BE2C (cell line): ENCODE measurements at regions not wholly inside any gene's neighbourhood (a gene's known extent, or its start where the extent isn't known, plus 50 kb on each side); places are given as distances from the start of the nearest gene placed in this dataset.

Experiments
- DNase-seq: peaks from one replicate; pipeline ENCODE4 v3.0.0-alpha.2; 2020
- H3K27me3 ChIP-seq: fragments of 250-450 bp; sonication (Bioruptor Pico); 2 replicates; pipeline ENCODE4 v1.5.1; 2020; ENCODE audit warnings: mild to moderate bottlenecking
- H3K36me3 ChIP-seq: fragments of 250-450 bp; sonication (Bioruptor Pico); 2 replicates; pipeline ENCODE4 v1.5.1; 2020; ENCODE audit warnings: mild to moderate bottlenecking
- H3K4me1 ChIP-seq: fragments of 250-450 bp; sonication (Bioruptor Pico); 2 replicates; pipeline ENCODE4 v1.5.1; 2020
- H3K4me3 ChIP-seq: 2 replicates; pipeline ENCODE4 v1.5.1; 2011; ENCODE audit warnings: low read depth, low read length
- H3K9me3 ChIP-seq: fragments of 250-450 bp; sonication (Bioruptor Pico); 2 replicates; pipeline ENCODE4 v1.5.1; 2020
- CTCF ChIP-seq: IDR thresholded peaks from 2 replicates; pipeline ENCODE4 v1.5.1; 2012; ENCODE audit warnings: mild to moderate bottlenecking, low read depth, low read length

GRCh38 chr3:64450396-64450956, 225.2 kb upstream of the PRICKLE2 start:
- H3K4me3 ChIP-seq: no peak overlapping the region

GRCh38 chr3:64449026-64449425, 223.8 kb upstream of the PRICKLE2 start:
- Histone ChIP-seq H3K4me1 (no peaks in the 10 kb centered on the region; the same call in 1 of the 2 replicates), H3K27me3 (peaks cover 16% of the 10 kb centered on the region), H3K36me3 (no peaks in the 10 kb centered on the region), H3K9me3 (no peaks in the 10 kb centered on the region), H3K4me3 (no peak overlapping the region)
- DNase-seq: no peak
- no peak for TF ChIP-seq CTCF

More at GRCh38 chr3:64450396-64450956, 225.2 kb upstream of the PRICKLE2 start:
- no peaks in the 10 kb centered on the region for H3K4me1 ChIP-seq
- H3K9me3 ChIP-seq: no peaks in the 10 kb centered on the region
- no peaks in the 10 kb centered on the region for H3K36me3 ChIP-seq
- no peak for TF ChIP-seq CTCF
- H3K27me3 ChIP-seq: peaks cover 4% of the 10 kb centered on the region
- no peak for DNase-seq

DNA sequence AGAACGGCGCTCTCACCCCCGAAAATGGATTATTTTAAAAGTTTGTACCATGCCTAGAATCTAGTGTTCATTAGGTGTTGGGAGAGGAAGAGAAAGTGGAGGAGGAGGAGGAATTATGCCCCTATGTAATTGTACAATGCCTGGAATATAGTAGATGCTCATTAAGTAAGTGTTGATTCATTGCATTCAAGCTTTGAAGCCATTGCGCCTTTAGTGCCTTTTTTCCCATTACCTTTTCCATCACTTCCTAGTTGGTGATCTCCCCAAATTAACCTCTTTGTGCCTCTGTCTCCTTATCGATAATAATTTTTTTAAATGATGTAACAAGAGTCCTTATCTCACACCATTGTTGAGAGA, 220.7 kb upstream of the PRICKLE2 start:
- peaks cover 16% of the 10 kb centered on the region for H3K27me3 ChIP-seq
- H3K4me1 ChIP-seq: no peaks in the 10 kb centered on the region; the same call in 1 of the 2 replicates

DNA sequence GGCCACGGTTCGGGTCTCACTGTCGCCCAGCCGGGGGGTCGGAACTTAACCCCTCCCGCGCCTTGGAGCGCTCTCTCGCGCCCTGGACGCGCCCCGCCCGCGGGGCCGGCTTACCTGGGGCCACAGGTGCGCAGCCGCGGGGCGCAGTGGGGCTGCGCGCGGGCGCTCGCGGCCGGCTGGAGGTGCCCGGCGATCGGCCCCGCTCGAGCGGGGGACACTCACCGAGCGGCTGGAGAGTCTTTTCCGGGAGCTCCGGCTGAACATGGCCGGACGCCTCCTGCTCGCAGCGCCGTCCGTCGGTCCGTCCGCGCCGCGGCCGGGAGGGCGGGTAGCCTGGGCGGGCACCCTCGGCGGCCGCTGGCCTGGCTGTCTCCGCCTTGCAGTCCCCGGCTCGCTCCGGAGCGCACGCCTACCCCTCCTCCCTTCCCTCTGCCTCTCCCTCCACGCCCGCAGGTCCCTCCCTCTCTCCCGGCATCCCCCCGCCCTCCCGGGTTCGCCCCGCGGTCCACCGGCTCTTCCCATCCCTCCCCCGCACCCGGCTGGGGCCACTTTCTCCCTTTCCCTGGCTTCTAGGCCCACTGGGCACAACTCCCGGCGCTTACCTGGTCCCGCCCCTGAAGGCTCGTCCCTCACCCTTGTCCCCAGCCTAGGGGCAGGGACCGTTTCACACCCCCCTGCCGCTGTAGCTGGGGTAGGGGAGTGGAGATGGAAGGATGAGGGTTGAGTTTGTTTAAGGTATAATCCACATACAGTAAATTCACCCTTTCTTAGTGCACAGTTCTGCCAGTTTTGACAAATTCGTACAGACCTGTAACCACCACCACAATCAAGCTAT, 220.1 kb upstream of the PRICKLE2 start:
- TF ChIP-seq CTCF: no peak
- DNase-seq: peak; percentile 44
- H3K4me1 ChIP-seq: no peaks in the 10 kb centered on the region; the same call in 1 of the 2 replicates
- no peaks in the 10 kb centered on the region for H3K36me3 ChIP-seq
- peak overlapping the region; percentile 58 for H3K4me3 ChIP-seq
- no peaks in the 10 kb centered on the region for H3K9me3 ChIP-seq
- peaks cover 16% of the 10 kb centered on the region for H3K27me3 ChIP-seq

More for the DNA sequence above, 220.7 kb upstream of the PRICKLE2 start:
- Histone ChIP-seq H3K9me3 (no peaks in the 10 kb centered on the region), H3K4me3 (no peak overlapping the region), H3K36me3 (no peaks in the 10 kb centered on the region)
- no peak for TF ChIP-seq CTCF
- no peak for DNase-seq

DNA sequence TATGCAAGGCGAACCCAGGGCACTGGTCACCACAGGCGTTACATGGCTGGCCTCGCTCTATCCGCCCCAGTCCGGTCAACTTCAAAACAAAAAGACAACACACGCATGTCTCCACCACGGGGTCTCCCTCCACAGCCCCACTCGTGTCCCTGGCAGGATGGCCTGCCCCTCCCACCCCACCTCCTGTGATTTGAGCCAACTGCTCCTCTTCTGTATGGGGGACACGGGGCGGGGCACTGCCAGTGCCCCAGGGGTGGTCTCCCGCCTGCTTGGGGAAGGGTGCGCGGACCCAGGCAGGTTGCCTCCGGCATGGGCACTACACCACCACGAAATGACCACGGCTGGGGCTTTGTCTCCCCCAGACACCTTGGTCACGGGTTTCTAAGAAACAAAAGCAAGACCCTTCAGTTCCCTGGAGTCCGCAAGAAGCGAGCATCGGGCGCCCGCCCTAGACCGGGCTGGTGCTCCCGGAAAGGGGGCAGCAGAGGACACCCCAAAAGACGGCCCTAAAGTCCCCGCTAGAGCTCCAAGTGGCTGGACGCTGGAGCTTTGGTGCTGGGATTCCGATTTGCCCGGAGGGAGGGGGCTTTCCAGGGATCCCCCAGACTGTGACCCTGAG, 219.3 kb upstream of the PRICKLE2 start:
- H3K36me3 ChIP-seq: no peaks in the 10 kb centered on the region
- H3K4me3 ChIP-seq: peak overlapping the region; percentile 58
- H3K27me3 ChIP-seq: peaks cover 16% of the 10 kb centered on the region
- no peak for TF ChIP-seq CTCF
- no peak for DNase-seq
- H3K9me3 ChIP-seq: no peaks in the 10 kb centered on the region
- H3K4me1 ChIP-seq: no peaks in the 10 kb centered on the region; the same call in 1 of the 2 replicates
